Esophagus (tissue), 2 donors: ENCODE measurements at regions not wholly inside any gene's neighbourhood (a gene's known extent, or its start where the extent isn't known, plus 50 kb on each side); places are given as distances from the start of the nearest gene placed in this dataset.

Experiments
- H3K27ac ChIP-seq, 2 donors: one replicate each; pipeline ENCODE4 v1.5.1; 2013; ENCODE audit warnings: low read depth in 2 of 2, mild to moderate bottlenecking in 2 of 2, inconsistent platforms in 1 of 2, low read length in 1 of 2, moderate library complexity in 1 of 2
- H3K27me3 ChIP-seq, 2 donors: one replicate each; pipeline ENCODE4 v1.6.1; 2013; ENCODE audit warnings: low read length in 2 of 2, control low read depth in 1 of 2, mild to moderate bottlenecking in 1 of 2; ENCODE audit not compliant: insufficient read depth in 2 of 2, control insufficient read depth in 1 of 2
- H3K36me3 ChIP-seq, 2 donors: one replicate each; pipeline ENCODE4 v1.6.1; 2013; ENCODE audit warnings: low read length in 1 of 2; ENCODE audit not compliant: control insufficient read depth in 2 of 2, insufficient read depth in 2 of 2
- H3K4me1 ChIP-seq, 2 donors: one replicate each; pipeline ENCODE4 v1.6.1; 2013; ENCODE audit warnings: low read length in 1 of 2; ENCODE audit not compliant: control insufficient read depth in 2 of 2, insufficient read depth in 2 of 2
- H3K4me3 ChIP-seq, 2 donors: one replicate each; pipeline ENCODE4 v1.5.1; 2013; ENCODE audit warnings: low read length in 2 of 2, mild to moderate bottlenecking in 2 of 2, low read depth in 1 of 2, moderate library complexity in 1 of 2
- H3K9me3 ChIP-seq, 2 donors: one replicate each; pipeline ENCODE4 v1.6.1; 2013; ENCODE audit warnings: mild to moderate bottlenecking in 2 of 2, low read depth in 1 of 2, low read length in 1 of 2, moderate library complexity in 1 of 2; ENCODE audit not compliant: control insufficient read depth in 2 of 2, insufficient read depth in 1 of 2
- WGBS, 2 donors: extraction: QIAGEN DNeasy Blood & Tissue Kit; methylation state at CpG; one replicate each; pipeline ENCODE4 v1.1.7; 2013; 5-methylcytosine and 5-hydroxymethylcytosine counted together
- donor health status: healthy with polysubstance abuse.
- donor health status: Bipolar disorder and iron deficiency.

DNA sequence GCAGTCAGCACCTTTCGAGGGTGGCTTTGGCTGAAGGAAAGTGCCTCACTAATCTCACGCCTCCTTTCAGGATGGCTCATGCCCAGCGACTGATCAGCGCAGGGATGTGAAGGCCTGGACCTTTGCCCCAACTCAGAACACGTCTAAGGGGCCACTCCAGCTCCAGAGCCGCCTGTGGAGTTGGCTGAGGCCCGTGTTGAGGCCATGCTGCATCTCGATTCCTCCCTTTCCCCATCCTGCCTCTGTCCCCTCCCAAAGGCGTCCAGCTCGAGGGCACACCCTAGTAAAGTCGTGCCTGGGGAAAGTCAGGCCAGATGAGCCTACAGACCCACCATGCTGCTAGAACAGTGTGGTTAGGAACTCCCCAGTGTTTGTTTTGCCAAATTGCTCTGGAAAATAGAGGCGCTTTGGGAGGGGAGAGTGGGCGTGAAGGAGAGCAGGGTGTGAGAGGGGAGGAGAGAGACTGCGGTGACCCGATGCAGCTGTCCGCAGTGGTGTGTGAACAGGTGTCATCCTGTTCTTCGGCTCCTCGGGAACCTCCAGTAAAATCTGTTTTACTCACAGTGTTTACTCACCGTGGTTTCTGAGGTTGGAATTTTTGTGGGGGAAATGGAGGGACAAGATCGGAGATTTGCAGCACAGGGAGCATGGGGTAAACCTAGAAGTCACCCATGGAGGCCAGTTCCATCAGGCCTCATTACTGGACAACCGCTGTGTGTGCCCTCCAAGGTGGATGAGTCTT lies 85.0 kb upstream of the PMEPA1 start:
- WGBS, 2 donors: 77 to 85% methylated on average over 19 to 21 of the region's 21 CpGs
- H3K4me3 ChIP-seq: no peak overlapping the region
- H3K4me1 ChIP-seq: no peaks in the 10 kb centered on the region
- no peaks in the 10 kb centered on the region for H3K36me3 ChIP-seq
- H3K27me3 ChIP-seq: no peaks in the 10 kb centered on the region
- H3K27ac ChIP-seq: no peak overlapping the region
- H3K9me3 ChIP-seq: no peaks in the 10 kb centered on the region

DNA sequence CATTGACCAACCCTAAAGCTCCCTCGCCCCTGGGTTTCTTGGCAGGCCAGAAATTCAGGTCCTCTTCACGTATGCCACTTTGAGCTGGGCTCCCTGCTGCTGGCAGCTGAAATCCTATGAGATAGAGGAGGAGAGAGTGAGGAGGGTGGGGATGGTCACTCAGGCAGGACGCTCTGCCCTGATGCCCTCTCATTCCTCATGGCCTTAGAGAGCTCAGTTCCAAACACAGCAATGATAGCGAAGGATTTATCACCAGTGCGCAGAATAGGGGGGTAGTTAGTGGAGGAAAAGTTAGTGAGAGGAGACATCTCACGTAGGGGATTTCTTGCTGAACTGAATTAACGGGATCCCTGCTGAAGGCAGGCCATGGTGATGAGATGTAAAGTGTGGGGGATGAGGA lies 84.2 kb upstream of the PMEPA1 start:
- 93% methylated on average over 7 of the region's 7 CpGs for WGBS, 2 donors
- Histone ChIP-seq H3K4me1 (no peaks in the 10 kb centered on the region), H3K36me3 (no peaks in the 10 kb centered on the region), H3K27ac (no peak overlapping the region), H3K4me3 (no peak overlapping the region), H3K27me3 (no peaks in the 10 kb centered on the region), H3K9me3 (no peaks in the 10 kb centered on the region)

DNA sequence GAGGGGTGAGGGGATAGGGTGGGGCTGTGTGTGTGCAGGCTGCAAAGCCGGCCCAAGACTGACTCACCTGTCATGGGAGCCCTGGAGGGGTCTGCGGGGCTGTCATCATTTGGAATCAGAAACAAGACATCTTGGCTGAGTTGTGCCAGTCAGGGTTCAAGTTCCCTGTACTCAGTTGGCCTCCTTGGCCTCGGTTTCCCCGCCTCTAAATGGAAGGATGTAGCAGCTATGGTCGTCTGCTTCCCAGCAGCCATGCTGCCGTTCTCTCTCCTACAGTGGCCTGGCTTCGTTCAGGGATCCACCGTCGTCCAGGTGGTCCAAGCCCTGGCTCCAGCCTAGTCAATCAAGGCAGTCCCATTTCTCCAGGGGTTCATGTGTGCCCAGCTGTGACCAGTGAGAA lies 83.6 kb upstream of the PMEPA1 start:
- WGBS, 2 donors: 87 to 92% methylated on average over 9 of the region's 9 CpGs
- H3K27me3 ChIP-seq: no peaks in the 10 kb centered on the region
- H3K27ac ChIP-seq: no peak overlapping the region
- no peaks in the 10 kb centered on the region for H3K9me3 ChIP-seq
- H3K36me3 ChIP-seq: no peaks in the 10 kb centered on the region
- no peak overlapping the region for H3K4me3 ChIP-seq
- no peaks in the 10 kb centered on the region for H3K4me1 ChIP-seq

DNA sequence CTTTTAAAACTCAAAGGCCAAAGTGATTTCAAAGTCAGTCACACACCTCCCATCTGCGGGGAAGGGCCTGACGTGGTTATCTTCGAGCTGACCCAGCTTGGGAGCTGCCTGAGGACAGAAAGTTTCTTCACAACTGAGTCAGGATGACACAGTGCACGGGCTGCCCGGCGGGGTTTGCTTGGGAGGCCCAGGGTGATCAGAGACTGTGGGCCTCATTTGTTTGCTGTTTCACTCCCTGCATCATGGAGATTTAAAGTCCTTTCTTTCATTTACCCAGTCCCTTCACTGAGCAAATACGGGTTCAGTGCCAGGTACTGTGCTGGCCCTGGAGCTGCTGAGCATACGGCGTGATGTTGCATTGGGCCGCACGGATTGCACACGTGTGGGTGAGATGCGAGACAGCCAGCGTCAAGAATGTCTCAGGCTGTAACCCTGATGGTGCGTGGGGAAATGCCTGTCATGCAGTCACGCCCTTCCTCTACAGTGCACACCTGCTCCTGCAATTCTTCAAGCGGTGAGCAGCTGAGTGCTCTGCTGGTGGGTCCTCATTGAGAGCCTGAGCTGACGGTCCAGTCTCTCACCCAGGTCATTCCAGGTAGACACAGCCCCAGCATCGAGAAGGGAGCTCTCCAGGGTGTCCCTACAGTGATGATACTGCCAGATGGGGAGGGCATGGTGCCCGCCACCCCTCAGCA lies 82.7 kb upstream of the PMEPA1 start:
- H3K9me3 ChIP-seq: no peaks in the 10 kb centered on the region
- no peaks in the 10 kb centered on the region for H3K4me1 ChIP-seq
- H3K36me3 ChIP-seq: no peaks in the 10 kb centered on the region
- 68 to 77% methylated on average over 20 of the region's 20 CpGs for WGBS, 2 donors
- H3K27me3 ChIP-seq: no peaks in the 10 kb centered on the region
- no peak overlapping the region for H3K27ac ChIP-seq
- H3K4me3 ChIP-seq: no peak overlapping the region

DNA sequence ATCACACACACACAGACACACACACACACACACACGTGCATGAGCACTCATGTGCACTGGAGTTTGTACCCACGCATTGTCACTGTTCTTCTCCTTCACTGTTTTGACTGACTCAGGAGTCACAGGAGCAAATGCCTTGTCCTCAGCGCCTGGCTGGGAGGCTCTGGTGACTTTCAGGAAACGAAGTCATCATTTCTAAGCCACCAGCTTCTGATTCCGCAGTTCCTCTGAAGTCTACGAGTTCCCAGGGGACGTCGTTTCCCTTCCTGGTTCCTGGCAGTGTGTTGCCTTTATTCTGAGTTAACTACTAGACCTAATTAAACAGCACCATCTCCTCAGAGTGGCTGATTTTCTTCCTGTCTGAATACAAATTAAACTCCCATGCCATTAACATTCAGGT lies 82.2 kb upstream of the PMEPA1 start:
- Histone ChIP-seq H3K4me3 (no peak overlapping the region), H3K36me3 (no peaks in the 10 kb centered on the region), H3K27me3 (no peaks in the 10 kb centered on the region), H3K9me3 (no peaks in the 10 kb centered on the region), H3K27ac (no peak overlapping the region), H3K4me1 (no peaks in the 10 kb centered on the region)
- WGBS, 2 donors: 62 to 69% methylated on average over 8 of the region's 8 CpGs

DNA sequence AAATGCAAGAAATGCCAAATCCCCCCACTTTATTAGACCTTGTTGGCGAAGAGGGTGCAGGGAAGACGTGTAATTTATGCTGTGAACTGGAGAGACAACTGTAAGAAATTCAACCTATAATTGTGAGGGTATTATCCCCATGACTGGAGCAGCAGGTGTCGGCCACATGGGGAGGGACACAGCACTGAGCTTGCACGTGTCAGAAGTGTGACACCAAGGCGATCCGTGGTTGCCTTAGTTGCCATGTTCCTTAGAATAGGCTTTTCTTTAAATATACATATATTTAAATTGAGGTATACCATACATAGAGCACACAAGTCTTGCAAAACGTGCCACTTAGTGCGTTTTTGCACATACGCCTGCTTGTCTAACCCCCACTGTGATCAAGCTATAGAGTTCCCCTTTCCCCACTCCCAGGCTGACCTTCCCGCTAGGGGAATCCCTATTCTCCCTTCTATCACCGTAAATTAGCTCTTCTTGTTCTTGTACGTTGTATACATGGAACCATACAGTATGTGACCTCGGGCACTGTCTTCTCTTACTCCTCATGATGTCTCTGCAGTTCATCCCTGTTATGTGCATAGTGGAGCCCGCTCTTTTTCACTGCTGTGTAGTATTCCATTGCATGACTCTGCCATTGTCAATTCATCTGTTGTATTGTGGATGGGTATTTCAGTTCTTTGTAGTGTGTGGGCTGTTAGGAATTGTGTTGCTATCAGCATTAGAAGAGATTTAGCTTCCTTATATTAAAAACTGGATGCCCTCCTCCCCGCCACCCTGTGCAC lies 81.6 kb upstream of the PMEPA1 start:
- Histone ChIP-seq H3K27ac (no peak overlapping the region), H3K27me3 (no peaks in the 10 kb centered on the region), H3K4me3 (no peak overlapping the region), H3K36me3 (no peaks in the 10 kb centered on the region), H3K9me3 (no peaks in the 10 kb centered on the region), H3K4me1 (no peaks in the 10 kb centered on the region)
- 86% methylated on average over 15 of the region's 15 CpGs for WGBS, 2 donors

DNA sequence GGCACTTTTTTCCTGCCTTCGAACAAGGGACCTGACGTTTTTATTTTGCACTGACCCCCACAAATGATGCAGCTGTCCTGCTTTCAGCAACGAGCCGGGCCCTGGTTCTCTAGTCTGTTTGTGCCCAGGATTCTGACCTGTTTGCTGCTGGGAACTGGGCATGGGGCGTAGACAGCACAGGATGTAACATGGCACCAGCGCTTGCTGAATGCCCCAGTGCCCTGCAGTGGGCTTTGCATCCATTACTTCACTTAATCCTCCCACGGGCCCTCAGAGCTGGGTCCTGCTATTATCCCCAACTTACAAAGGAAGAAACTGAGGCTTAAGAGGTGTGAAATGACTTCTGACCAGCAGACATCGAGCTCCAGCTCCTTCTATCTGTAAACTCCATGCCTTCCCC lies 80.4 kb upstream of the PMEPA1 start:
- Histone ChIP-seq H3K27ac (no peak overlapping the region), H3K4me3 (no peak overlapping the region), H3K4me1 (no peaks in the 10 kb centered on the region), H3K27me3 (no peaks in the 10 kb centered on the region), H3K36me3 (no peaks in the 10 kb centered on the region), H3K9me3 (no peaks in the 10 kb centered on the region)
- WGBS, 2 donors: 78% methylated on average over 8 of the region's 8 CpGs

DNA sequence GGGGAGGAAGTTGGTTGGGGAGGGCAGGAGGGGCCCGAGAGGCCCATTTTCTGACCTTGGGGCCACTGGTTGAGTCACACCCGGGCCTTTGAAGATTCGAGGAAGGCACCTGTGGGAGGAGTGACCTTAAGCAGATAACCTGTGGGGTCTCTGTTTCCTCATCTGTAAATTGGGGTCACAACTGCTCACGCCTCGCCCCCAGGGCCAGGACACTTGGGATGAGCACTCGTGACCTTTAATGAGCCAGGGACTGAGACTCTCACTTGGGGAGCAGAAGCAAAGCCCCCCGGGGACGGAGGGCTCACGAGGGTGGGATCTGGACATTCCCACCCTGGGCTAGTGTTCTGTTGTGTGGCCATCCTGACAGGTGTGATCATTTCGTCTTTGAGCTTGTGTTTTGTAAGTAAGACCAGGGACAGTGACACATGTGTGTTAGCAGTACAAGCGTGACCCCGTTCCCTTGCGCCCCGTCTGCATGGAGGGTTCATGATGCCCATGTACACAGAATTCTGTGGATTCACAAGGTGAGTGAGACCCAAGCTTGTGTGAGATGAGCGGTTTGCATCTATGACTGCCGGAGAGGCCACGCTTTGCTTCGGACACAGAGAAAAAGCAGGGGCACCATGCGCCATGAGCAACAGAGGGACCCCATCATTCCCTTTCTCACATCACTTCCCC lies 79.3 kb upstream of the PMEPA1 start:
- no peaks in the 10 kb centered on the region for H3K27me3 ChIP-seq
- H3K9me3 ChIP-seq: no peaks in the 10 kb centered on the region
- no peak overlapping the region for H3K27ac ChIP-seq
- no peak overlapping the region for H3K4me3 ChIP-seq
- no peaks in the 10 kb centered on the region for H3K4me1 ChIP-seq
- H3K36me3 ChIP-seq: no peaks in the 10 kb centered on the region
- WGBS, 2 donors: 83 to 84% methylated on average over 19 of the region's 19 CpGs

DNA sequence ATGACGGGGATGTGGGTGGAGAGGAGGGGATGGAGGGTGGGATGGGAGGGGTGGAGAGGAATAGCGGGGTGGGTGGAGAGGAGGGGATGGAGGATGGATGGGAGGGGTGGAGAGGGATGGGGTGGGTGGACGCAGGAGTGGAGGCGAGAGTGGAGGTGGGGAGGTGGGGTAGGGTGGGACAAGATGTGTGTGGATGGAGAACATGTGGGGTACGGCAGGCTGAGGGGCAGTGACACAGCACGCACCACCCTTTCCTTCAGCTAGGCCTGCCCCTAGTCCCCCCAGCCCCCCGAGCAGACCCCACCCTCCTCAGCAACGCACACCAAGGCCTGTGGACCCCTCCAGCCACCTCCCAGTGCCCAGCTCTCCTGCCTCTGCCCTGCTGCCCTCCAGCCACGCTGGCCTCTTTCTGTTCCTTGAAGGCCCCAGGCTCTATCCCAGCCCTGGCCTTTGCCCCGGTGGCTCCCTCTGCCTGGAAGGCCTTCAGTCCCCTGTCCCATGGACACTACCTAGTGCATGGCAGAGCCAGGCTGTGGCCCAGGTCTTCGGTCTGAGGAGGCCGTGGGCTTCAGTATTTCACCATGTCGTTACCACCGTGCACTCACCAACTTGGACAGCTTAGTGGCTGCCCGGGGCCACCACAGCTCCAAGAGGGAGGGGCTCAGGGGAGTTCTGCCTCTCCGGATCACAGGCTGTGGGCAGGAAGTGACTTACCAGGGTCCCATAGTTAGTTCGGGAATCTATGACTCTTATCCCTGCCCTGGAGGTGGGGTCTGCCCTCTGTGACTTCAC lies 78.4 kb upstream of the PMEPA1 start:
- no peaks in the 10 kb centered on the region for H3K4me1 ChIP-seq
- 86% methylated on average over 14 to 17 of the region's 17 CpGs for WGBS, 2 donors
- no peaks in the 10 kb centered on the region for H3K36me3 ChIP-seq
- H3K27ac ChIP-seq: no peak overlapping the region
- H3K4me3 ChIP-seq: no peak overlapping the region
- H3K9me3 ChIP-seq: no peaks in the 10 kb centered on the region
- H3K27me3 ChIP-seq: no peaks in the 10 kb centered on the region
